Naive thymus-derived CD4-positive, alpha-beta T cell (primary cell): ENCODE measurements at regions not wholly inside any gene's neighbourhood (a gene's known extent, or its start where the extent isn't known, plus 50 kb on each side); places are given as distances from the start of the nearest gene placed in this dataset.

Experiments used
- ATAC-seq: fragments of 150-1000 bp; cut with Tn5 transposase; 2 replicates; pipeline ENCODE4 v1.10.0; 2021; ENCODE audit warnings: mild to moderate bottlenecking, moderate library complexity
- CTCF ChIA-PET: fragments of 350-600 bp; sonication (Branson Sonifier 250); formaldehyde crosslinking; loops from one replicate; lab custom pipeline; 2021; ENCODE audit warnings: antibody characterized with exemption; lab: Charles Lee
- POLR2A ChIA-PET: fragments of 350-600 bp; sonication (Branson Sonifier 250); formaldehyde crosslinking; loops from one replicate; lab custom pipeline; 2021; ENCODE audit warnings: antibody characterized with exemption, inconsistent platforms; lab: Charles Lee
- DNase-seq, 9 donors: peaks; one replicate each; pipeline versions ENCODE4 v3.0.0 to v3.0.0-alpha.2; 2020 to 2022; ENCODE audit warnings: mixed read lengths in 1 of 9
- H3K27ac ChIP-seq: one replicate; pipeline ENCODE4 v1.7.0; 2013; ENCODE audit warnings: mild to moderate bottlenecking, low read depth, low read length, moderate library complexity
- H3K27me3 ChIP-seq, 2 donors: one replicate each; pipeline ENCODE4 v1.7.0; 2013; ENCODE audit warnings: low read length in 2 of 2, mild to moderate bottlenecking in 2 of 2, moderate library complexity in 2 of 2; ENCODE audit not compliant: control insufficient read depth in 2 of 2, insufficient read depth in 2 of 2
- H3K36me3 ChIP-seq, 3 experiments: 1 replicate in 2 of 3; 2 replicates in 1 of 3; pipeline ENCODE4 v1.7.0; 2013; ENCODE audit warnings: low read length in 3 of 3, mild to moderate bottlenecking in 3 of 3, moderate library complexity in 1 of 3; ENCODE audit not compliant: insufficient read depth in 3 of 3, control insufficient read depth in 2 of 3
- H3K4me1 ChIP-seq, 2 donors: one replicate each; pipeline ENCODE4 v1.7.0; 2013; ENCODE audit warnings: low read length in 2 of 2, mild to moderate bottlenecking in 2 of 2, moderate library complexity in 1 of 2; ENCODE audit not compliant: control insufficient read depth in 2 of 2, insufficient read depth in 2 of 2
- H3K4me3 ChIP-seq: 2 replicates; pipeline ENCODE4 v1.7.0; 2013; ENCODE audit warnings: mild to moderate bottlenecking, low read length
- H3K9me3 ChIP-seq, 3 experiments: 1 replicate in 2 of 3; 2 replicates in 1 of 3; pipeline ENCODE4 v1.7.0; 2013; ENCODE audit warnings: low read length in 3 of 3; ENCODE audit not compliant: control insufficient read depth in 2 of 3
- H3K27ac Mint-ChIP-seq, 9 donors: one replicate each; pipeline ENCODE4 v1.8.0; 2020 to 2022; ENCODE audit warnings: mixed read lengths in 9 of 9, mild to moderate bottlenecking in 8 of 9, moderate library complexity in 5 of 9, inconsistent platforms in 2 of 9
- H3K27me3 Mint-ChIP-seq, 5 donors: one replicate each; pipeline ENCODE4 v1.8.0; 2021 to 2022; ENCODE audit warnings: mixed read lengths in 5 of 5, mild to moderate bottlenecking in 1 of 5
- H3K36me3 Mint-ChIP-seq, 5 donors: one replicate each; pipeline ENCODE4 v1.8.0; 2020 to 2022; ENCODE audit warnings: mixed read lengths in 5 of 5, mild to moderate bottlenecking in 3 of 5, inconsistent platforms in 1 of 5
- H3K4me1 Mint-ChIP-seq, 7 donors: one replicate each; pipeline ENCODE4 v1.8.0; 2020 to 2022; ENCODE audit warnings: mixed read lengths in 7 of 7, mild to moderate bottlenecking in 3 of 7, inconsistent platforms in 1 of 7
- H3K4me3 Mint-ChIP-seq, 10 donors: one replicate each; pipeline ENCODE4 v1.8.0; 2020 to 2022; ENCODE audit warnings: mild to moderate bottlenecking in 10 of 10, mixed read lengths in 10 of 10, moderate library complexity in 6 of 10, inconsistent platforms in 2 of 10
- H3K9me3 Mint-ChIP-seq, 11 donors: one replicate each; pipeline ENCODE4 v1.8.0; 2020 to 2022; ENCODE audit warnings: mixed read lengths in 11 of 11, mild to moderate bottlenecking in 4 of 11, inconsistent platforms in 1 of 11, moderate library complexity in 1 of 11
- intact Hi-C, 2 donors: fragments of 100-400 bp; cut with micrococcal nuclease; formaldehyde crosslinking; loops; one replicate each; pipeline ENCODE4 v1.15.1; 2023

GRCh38 chr10:62912086-62912485 lies 95.9 kb upstream of the EGR2 start:
- H3K9me3 ChIP-seq, result no peaks in the 10 kb centered on the region
- no peaks in the 10 kb centered on the region for H3K36me3 Mint-ChIP-seq

DNA sequence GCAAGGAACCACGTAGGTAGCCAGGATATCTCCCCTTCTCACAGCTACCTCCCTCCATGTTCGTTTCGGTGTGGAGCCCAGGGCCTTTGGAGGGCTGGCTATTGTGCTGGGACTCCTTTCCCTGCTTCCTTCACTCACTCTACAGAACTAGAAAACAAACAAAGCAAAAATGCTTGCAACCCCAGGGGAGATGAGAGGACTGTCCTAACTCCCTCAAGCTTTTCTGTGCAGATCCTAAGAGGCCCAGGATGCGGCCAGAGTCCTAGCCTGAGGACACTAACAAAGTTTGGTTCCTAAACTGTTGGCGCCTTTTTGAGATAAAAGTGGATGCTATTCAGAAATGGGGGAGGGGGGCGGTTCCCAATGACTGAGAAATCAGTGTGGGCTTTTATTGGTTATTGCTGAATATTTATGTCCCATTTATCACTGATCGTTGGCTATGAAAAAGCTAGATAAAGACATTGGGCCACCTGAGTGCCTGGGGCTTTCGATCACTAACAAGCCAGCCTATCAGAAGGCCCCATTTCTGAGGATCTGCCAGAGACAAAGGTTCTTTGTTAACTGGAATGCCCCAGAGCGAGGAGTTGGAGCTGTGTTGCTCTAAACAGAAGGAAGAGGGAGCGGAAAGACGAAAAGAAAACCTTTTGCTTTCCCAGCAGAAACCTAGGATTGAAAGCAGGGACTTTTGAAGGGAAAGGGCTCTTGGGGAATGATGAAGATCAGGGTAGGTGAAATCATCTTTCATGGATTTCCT lies 95.2 kb upstream of the EGR2 start:
- no peaks in the 10 kb centered on the region for H3K36me3 Mint-ChIP-seq

More at GRCh38 chr10:62912086-62912485, 95.9 kb upstream of the EGR2 start:
- Mint-ChIP-seq H3K4me1 (no peaks in the 10 kb centered on the region), H3K27me3 (peaks cover 0 to 12% (median 5%) of the 10 kb centered on the region in 5 donors), H3K9me3 (no peaks in the 10 kb centered on the region), H3K4me3 (no peak overlapping the region), H3K27ac (no peak overlapping the region)
- Histone ChIP-seq H3K4me1 (no peaks in the 10 kb centered on the region), H3K4me3 (no peak overlapping the region), H3K27me3 (no peaks in the 10 kb centered on the region), H3K36me3 (no peaks in the 10 kb centered on the region), H3K27ac (no peak overlapping the region)
- intact Hi-C loops, result no loop called here
- ChIA-PET POLR2A (no interaction called here), CTCF (no interaction called here)
- no peak for ATAC-seq
- no peak for DNase-seq

DNA sequence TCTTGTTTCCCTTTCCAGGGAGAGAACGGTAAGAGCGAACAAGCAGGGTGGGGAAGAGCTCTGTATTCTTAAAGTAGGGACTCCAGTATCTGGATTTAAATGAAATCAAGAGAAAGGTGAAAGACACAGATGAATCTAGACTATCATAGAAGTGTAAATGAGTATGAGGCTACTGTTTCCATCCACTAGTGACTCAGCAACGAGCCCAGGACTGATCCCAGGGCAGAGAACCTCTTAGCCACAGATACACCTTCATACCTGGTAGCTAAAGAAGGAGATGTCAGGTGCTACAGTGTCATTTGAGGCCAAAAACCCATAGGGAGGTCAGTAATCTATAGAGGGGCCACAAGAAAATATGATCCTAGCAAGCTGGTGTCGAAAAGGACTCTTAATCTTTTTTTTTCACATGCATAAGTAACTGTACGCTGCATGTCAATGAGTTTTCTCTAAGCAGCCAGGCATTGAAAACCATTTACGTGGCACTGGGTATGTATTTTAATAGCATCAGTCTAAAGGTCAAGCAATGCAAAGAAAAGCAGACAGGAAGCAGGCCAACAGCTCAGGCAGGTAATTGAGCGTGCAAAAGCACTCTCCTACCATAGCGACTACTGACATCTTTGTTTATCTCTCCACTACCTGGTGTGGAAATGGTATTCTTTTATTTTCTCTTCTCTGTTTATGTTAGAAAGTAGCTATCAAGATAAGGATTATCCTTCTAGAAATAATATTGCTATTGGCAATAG lies 91.5 kb upstream of the EGR2 start:
- no peak overlapping the region for H3K4me3 Mint-ChIP-seq
- intact Hi-C loops, result no loop called here
- peaks cover 0 to 25% (median 9%) of the 10 kb centered on the region in 5 donors for H3K27me3 Mint-ChIP-seq
- ATAC-seq (no peak), DNase-seq (no peak)
- CTCF ChIA-PET, result no interaction called here
- POLR2A ChIA-PET, result no interaction called here
- Histone ChIP-seq H3K27me3 (no peaks in the 10 kb centered on the region), H3K27ac (no peak overlapping the region), H3K4me1 (no peaks in the 10 kb centered on the region), H3K4me3 (no peak overlapping the region), H3K36me3 (no peaks in the 10 kb centered on the region), H3K9me3 (no peaks in the 10 kb centered on the region)
- peaks cover 0 to 2% (median 0%) of the 10 kb centered on the region in 11 donors for H3K9me3 Mint-ChIP-seq
- H3K27ac Mint-ChIP-seq, result no peak overlapping the region
- no peaks in the 10 kb centered on the region for H3K4me1 Mint-ChIP-seq
- H3K36me3 Mint-ChIP-seq, result no peaks in the 10 kb centered on the region

More for the DNA sequence above, 95.2 kb upstream of the EGR2 start:
- DNase-seq (no peak), ATAC-seq (no peak)
- Mint-ChIP-seq H3K27ac (no peak overlapping the region), H3K27me3 (peaks cover 0 to 12% (median 6%) of the 10 kb centered on the region in 5 donors), H3K4me3 (no peak overlapping the region), H3K9me3 (no peaks in the 10 kb centered on the region), H3K4me1 (no peaks in the 10 kb centered on the region)
- H3K4me1 ChIP-seq, result no peaks in the 10 kb centered on the region
- ChIA-PET CTCF (no interaction called here), POLR2A (no interaction called here)
- H3K36me3 ChIP-seq, result no peaks in the 10 kb centered on the region
- H3K27ac ChIP-seq, result no peak overlapping the region
- H3K9me3 ChIP-seq, result no peaks in the 10 kb centered on the region
- no peaks in the 10 kb centered on the region for H3K27me3 ChIP-seq
- intact Hi-C loops, result no loop called here
- no peak overlapping the region for H3K4me3 ChIP-seq

DNA sequence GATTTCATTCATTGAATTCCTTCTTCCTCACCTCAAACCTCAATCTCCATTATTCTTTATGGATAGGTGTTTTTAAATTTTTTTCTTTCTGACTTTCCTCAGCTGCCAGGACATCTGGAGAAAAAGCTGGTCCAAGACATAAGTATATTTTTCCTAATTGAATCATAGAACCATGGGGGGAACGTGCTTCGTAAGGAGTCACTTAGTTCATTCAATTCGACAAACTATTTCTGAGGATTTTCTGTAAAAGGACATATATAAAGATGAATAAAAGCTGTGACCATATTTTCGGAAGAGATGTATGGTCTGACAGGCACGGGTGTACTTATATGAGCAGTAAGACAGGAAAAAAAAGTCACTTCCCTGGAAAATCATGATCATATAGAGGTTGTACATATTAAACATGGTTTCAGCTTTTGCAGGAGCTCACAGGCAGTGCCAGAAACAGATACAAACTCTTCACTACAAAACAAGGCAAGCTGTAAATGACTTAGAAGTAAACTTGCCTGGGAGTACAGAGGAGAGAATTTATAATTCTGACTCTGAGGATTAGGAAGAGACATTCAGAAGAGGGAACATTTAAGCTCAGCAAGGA lies 88.2 kb upstream of the EGR2 start:
- Mint-ChIP-seq H3K4me3 (no peak overlapping the region), H3K27ac (peak overlapping the region in 1 of 9 donors; percentile 25), H3K27me3 (peaks cover 0 to 25% (median 13%) of the 10 kb centered on the region in 5 donors), H3K36me3 (no peaks in the 10 kb centered on the region), H3K4me1 (no peaks in the 10 kb centered on the region), H3K9me3 (peaks cover 0 to 2% (median 0%) of the 10 kb centered on the region in 11 donors)
- no peaks in the 10 kb centered on the region for H3K36me3 ChIP-seq
- no peak for DNase-seq
- POLR2A ChIA-PET, result no interaction called here
- intact Hi-C loops, result no loop called here
- ATAC-seq, result no peak
- no peak overlapping the region for H3K27ac ChIP-seq
- CTCF ChIA-PET, result no interaction called here
- H3K4me1 ChIP-seq, result no peaks in the 10 kb centered on the region
- H3K4me3 ChIP-seq, result no peak overlapping the region
- no peaks in the 10 kb centered on the region for H3K9me3 ChIP-seq
- H3K27me3 ChIP-seq, result no peaks in the 10 kb centered on the region

GRCh38 chr10:62903828-62904227 lies 87.7 kb upstream of the EGR2 start:
- POLR2A ChIA-PET, result no interaction called here
- no peak overlapping the region for H3K4me3 Mint-ChIP-seq
- CTCF ChIA-PET, result no interaction called here
- no peak overlapping the region for H3K27ac Mint-ChIP-seq
- H3K9me3 Mint-ChIP-seq, result peaks cover 0 to 2% (median 0%) of the 10 kb centered on the region in 11 donors
- Histone ChIP-seq H3K36me3 (no peaks in the 10 kb centered on the region), H3K4me3 (no peak overlapping the region), H3K27ac (no peak overlapping the region), H3K4me1 (no peaks in the 10 kb centered on the region), H3K27me3 (no peaks in the 10 kb centered on the region), H3K9me3 (no peaks in the 10 kb centered on the region)
- no peaks in the 10 kb centered on the region for H3K36me3 Mint-ChIP-seq
- intact Hi-C loops, result no loop called here
- ATAC-seq (no peak), DNase-seq (no peak)
- no peaks in the 10 kb centered on the region for H3K4me1 Mint-ChIP-seq
- H3K27me3 Mint-ChIP-seq, result peaks cover 0 to 25% (median 13%) of the 10 kb centered on the region in 5 donors

DNA sequence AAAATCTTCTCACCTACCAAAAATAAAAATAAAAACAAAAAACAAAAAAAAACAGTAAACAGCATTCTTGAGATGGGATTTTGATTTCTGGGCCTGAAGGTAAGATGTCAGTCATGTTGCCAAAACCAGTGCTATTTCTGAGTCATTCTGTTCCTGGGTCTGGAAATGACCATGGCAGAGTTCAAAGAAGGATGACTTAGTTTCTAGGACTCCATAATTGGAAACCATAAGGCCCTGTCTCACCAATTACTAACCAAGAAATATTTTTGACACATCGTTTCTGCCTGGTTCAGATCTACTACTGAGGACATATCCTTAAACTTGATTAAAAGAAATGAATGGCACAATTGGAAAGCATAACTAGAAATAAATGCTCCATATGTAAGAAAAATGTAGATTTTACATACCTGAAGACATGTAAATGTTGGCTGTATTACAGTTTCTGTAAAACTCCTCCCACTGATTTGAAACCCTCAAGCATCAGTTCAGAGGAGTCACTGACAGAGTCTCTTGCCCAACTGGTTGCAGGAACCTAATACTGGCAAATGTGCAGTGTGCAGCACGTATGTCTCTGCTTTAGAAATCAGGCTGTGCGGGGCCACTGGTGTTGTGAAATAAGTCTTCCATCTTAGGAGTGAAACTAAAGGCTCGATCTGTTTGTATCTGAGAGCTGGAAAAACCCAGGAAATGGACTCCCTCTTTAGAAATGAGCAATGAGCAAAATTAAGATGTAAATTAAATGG lies 84.8 kb upstream of the EGR2 start:
- DNase-seq (no peak), ATAC-seq (no peak)
- Mint-ChIP-seq H3K9me3 (peaks cover 0 to 2% (median 0%) of the 10 kb centered on the region in 11 donors), H3K4me1 (no peaks in the 10 kb centered on the region), H3K4me3 (no peak overlapping the region), H3K36me3 (no peaks in the 10 kb centered on the region), H3K27me3 (peaks cover 0 to 21% (median 9%) of the 10 kb centered on the region in 5 donors), H3K27ac (no peak overlapping the region)
- H3K27me3 ChIP-seq, result no peaks in the 10 kb centered on the region
- CTCF ChIA-PET, result interaction anchor here (0.6 kb wide), 1 partner anchor 821 kb away, joined by 4 read pairs; no protein-coding TSS in a partner anchor
- POLR2A ChIA-PET, result no interaction called here
- no peaks in the 10 kb centered on the region for H3K9me3 ChIP-seq
- H3K27ac ChIP-seq, result no peak overlapping the region
- no peaks in the 10 kb centered on the region for H3K4me1 ChIP-seq
- intact Hi-C loops, result no loop called here
- no peak overlapping the region for H3K4me3 ChIP-seq
- H3K36me3 ChIP-seq, result no peaks in the 10 kb centered on the region
